ENCODE measurements at regions not wholly inside any gene's neighbourhood (a gene's known extent, or its start where the extent isn't known, plus 50 kb on each side); places are given as distances from the start of the nearest gene placed in this dataset.

DNA sequence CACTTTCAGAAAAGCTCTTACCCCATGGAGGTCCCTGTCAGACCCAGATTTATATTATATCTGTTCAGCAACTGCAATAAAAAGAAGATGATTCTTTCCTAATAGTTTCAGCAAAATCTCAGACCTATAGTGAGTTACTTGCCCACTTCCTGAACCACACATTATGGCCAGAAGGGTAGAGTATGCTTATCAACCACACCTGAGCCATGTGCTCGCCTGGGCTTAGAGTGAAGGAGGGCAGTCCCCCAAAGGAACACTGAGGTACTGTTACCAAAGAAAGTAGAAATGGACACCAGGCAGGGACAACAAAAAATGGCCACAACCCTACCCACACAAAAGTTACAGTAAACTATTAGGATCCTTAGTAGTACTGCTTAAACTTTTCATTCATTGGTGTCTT is 128.7 kb downstream of the ZNF608 start:
- DNase-seq = no peak
- no peak for TF ChIP-seq POLR2A (IDR thresholded peaks at IDR 0.05)
- TF ChIP-seq, protein P1, sequence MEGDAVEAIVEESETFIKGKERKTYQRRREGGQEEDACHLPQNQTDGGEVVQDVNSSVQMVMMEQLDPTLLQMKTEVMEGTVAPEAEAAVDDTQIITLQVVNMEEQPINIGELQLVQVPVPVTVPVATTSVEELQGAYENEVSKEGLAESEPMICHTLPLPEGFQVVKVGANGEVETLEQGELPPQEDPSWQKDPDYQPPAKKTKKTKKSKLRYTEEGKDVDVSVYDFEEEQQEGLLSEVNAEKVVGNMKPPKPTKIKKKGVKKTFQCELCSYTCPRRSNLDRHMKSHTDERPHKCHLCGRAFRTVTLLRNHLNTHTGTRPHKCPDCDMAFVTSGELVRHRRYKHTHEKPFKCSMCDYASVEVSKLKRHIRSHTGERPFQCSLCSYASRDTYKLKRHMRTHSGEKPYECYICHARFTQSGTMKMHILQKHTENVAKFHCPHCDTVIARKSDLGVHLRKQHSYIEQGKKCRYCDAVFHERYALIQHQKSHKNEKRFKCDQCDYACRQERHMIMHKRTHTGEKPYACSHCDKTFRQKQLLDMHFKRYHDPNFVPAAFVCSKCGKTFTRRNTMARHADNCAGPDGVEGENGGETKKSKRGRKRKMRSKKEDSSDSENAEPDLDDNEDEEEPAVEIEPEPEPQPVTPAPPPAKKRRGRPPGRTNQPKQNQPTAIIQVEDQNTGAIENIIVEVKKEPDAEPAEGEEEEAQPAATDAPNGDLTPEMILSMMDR (IDR thresholded peaks at IDR 0.05) = no peak
- intact Hi-C loops (cut with DNase I) = no loop called here

GRCh38 chr5:124614836-124615385 is 131.5 kb downstream of the ZNF608 start:
- TF ChIP-seq, protein P1 (IDR thresholded peaks at IDR 0.05) = no peak
- TF ChIP-seq POLR2A (IDR thresholded peaks at IDR 0.05) = no peak
- 79 to 83% (median 79%) methylated on average over 2 of the region's 2 CpGs for WGBS, 4 donors
- DNase-seq = no peak
- intact Hi-C loops (cut with DNase I) = no loop called here
- Histone ChIP-seq H3K4me1 (peaks cover 0 to 3% (median 0%) of the 10 kb centered on the region in 12 donors), H3K4me3 (no peak overlapping the region), H3K27me3 (no peaks in the 10 kb centered on the region), H3K27ac (no peak overlapping the region), H3K36me3 (no peaks in the 10 kb centered on the region), H3K9me3 (peaks cover 0 to 4% (median 0%) of the 10 kb centered on the region in 12 donors)
- ATAC-seq = no peak

More for the DNA sequence above, 128.7 kb downstream of the ZNF608 start:
- 94 to 100% (median 97%) methylated on average over 1 of the region's 1 CpG for WGBS, 4 donors
- H3K27ac ChIP-seq = no peak overlapping the region
- H3K4me1 ChIP-seq = no peaks in the 10 kb centered on the region
- no peaks in the 10 kb centered on the region for H3K9me3 ChIP-seq
- no peak for ATAC-seq
- no peaks in the 10 kb centered on the region for H3K36me3 ChIP-seq
- H3K27me3 ChIP-seq = no peaks in the 10 kb centered on the region
- H3K4me3 ChIP-seq = no peak overlapping the region

- Histone ChIP-seq H3K4me3 (no peak overlapping the region), H3K4me1 (peaks cover 0 to 3% (median 0%) of the 10 kb centered on the region in 12 donors), H3K9me3 (peaks cover 0 to 4% (median 0%) of the 10 kb centered on the region in 12 donors), H3K36me3 (no peaks in the 10 kb centered on the region), H3K27ac (no peak overlapping the region), H3K27me3 (no peaks in the 10 kb centered on the region)
- intact Hi-C loops (cut with DNase I) = no loop called here
- DNase-seq (no peak), ATAC-seq (no peak)
- WGBS, 4 donors = 3 to 99% (median 75%) methylated on average over 1 of the region's 1 CpG
- TF ChIP-seq POLR2A (IDR thresholded peaks at IDR 0.05) = no peak
- TF ChIP-seq, protein P1 (IDR thresholded peaks at IDR 0.05) = no peak
Observed at GRCh38 chr5:124614105-124614504, 132.3 kb downstream of the ZNF608 start.

- Histone ChIP-seq H3K4me1 (peaks cover 0 to 3% (median 0%) of the 10 kb centered on the region in 12 donors), H3K4me3 (no peak overlapping the region), H3K9me3 (peaks cover 0 to 4% (median 0%) of the 10 kb centered on the region in 12 donors), H3K27ac (no peak overlapping the region), H3K27me3 (no peaks in the 10 kb centered on the region), H3K36me3 (no peaks in the 10 kb centered on the region)
- TF ChIP-seq, protein P1 (IDR thresholded peaks at IDR 0.05) = no peak
- ATAC-seq (no peak), DNase-seq (no peak)
- WGBS, 4 donors = 94 to 98% (median 98%) methylated on average over 3 of the region's 3 CpGs
- intact Hi-C loops (cut with DNase I) = no loop called here
Observed at GRCh38 chr5:124613273-124613953, 133.0 kb downstream of the ZNF608 start.
